ENCODE measurements at regions not wholly inside any gene's neighbourhood (a gene's known extent, or its start where the extent isn't known, plus 50 kb on each side); places are given as distances from the start of the nearest gene placed in this dataset.

GRCh38 chr7:112596260-112596659, 115.5 kb downstream of the LSMEM1 start:
- no peak for DNase-seq

- no peak for DNase-seq
These were observed 116.2 kb downstream of the LSMEM1 start for GRCh38 chr7:112596981-112597380.

- DNase-seq: no peak
These were observed 122.9 kb downstream of the LSMEM1 start for GRCh38 chr7:112603673-112604072.

GRCh38 chr7:112610636-112611035, 129.8 kb downstream of the LSMEM1 start:
- no peak for DNase-seq

GRCh38 chr7:112615701-112616100, 134.9 kb downstream of the LSMEM1 start:
- no peak for DNase-seq

- DNase-seq: no peak
These were observed 135.5 kb downstream of the LSMEM1 start for GRCh38 chr7:112616295-112616694.

GRCh38 chr7:112619343-112619742, 138.6 kb downstream of the LSMEM1 start:
- DNase-seq: no peak

- DNase-seq: no peak
These were observed 141.4 kb downstream of the LSMEM1 start for GRCh38 chr7:112622159-112622715.

- DNase-seq: no peak
These were observed 143.6 kb downstream of the LSMEM1 start for GRCh38 chr7:112624416-112624815.

- no peak for DNase-seq
These were observed 149.8 kb downstream of the LSMEM1 start for GRCh38 chr7:112630565-112630964.

GRCh38 chr7:112634107-112634506, 153.3 kb downstream of the LSMEM1 start:
- DNase-seq: no peak

- DNase-seq: no peak
These were observed 154.5 kb downstream of the TMEM168 start for GRCh38 chr7:112635742-112636141.

GRCh38 chr7:112638675-112639400, 151.4 kb downstream of the TMEM168 start:
- no peak for DNase-seq

- no peak for DNase-seq
These were observed 149.5 kb downstream of the TMEM168 start for GRCh38 chr7:112640685-112641084.

GRCh38 chr7:112646783-112647182, 143.4 kb downstream of the TMEM168 start:
- DNase-seq: no peak

GRCh38 chr7:112648781-112649180, 141.4 kb downstream of the TMEM168 start:
- no peak for DNase-seq

GRCh38 chr7:112649560-112649959, 140.6 kb downstream of the TMEM168 start:
- no peak for DNase-seq

- DNase-seq: no peak
These were observed 135.6 kb downstream of the TMEM168 start for GRCh38 chr7:112654322-112655216.

- DNase-seq: no peak
These were observed 124.5 kb downstream of the TMEM168 start for GRCh38 chr7:112665709-112666108.

- DNase-seq: no peak
These were observed 121.6 kb downstream of the TMEM168 start for GRCh38 chr7:112668561-112668960.

GRCh38 chr7:112669306-112669705, 120.9 kb downstream of the TMEM168 start:
- no peak for DNase-seq

GRCh38 chr7:112670193-112670592, 120.0 kb downstream of the TMEM168 start:
- no peak for DNase-seq

- no peak for DNase-seq
These were observed 111.6 kb downstream of the TMEM168 start for GRCh38 chr7:112678626-112679025.
